Brain microvascular endothelial cell (primary cell): ENCODE measurements at regions not wholly inside any gene's neighbourhood (a gene's known extent, or its start where the extent isn't known, plus 50 kb on each side); places are given as distances from the start of the nearest gene placed in this dataset.
"Not testable (repeated sequence)": the region's sequence is repeated elsewhere in the genome, so short reads cannot be mapped to it uniquely, and the experiment has no call there.

Experiments
- DNase-seq: peaks from one replicate; pipeline ENCODE4 v3.0.0-alpha.2; 2020
- H3K27ac ChIP-seq: fragments of 250-450 bp; sonication (Bioruptor Pico); 2 replicates; pipeline ENCODE4 v1.5.1; 2020; ENCODE audit warnings: mild to moderate bottlenecking, moderate library complexity
- H3K27me3 ChIP-seq: fragments of 250-450 bp; sonication (Bioruptor Pico); replicated peaks from 2 replicates; pipeline ENCODE4 v1.5.1; 2020; ENCODE audit warnings: mild to moderate bottlenecking
- H3K36me3 ChIP-seq: fragments of 250-450 bp; sonication (Bioruptor Pico); replicated peaks from 2 replicates; pipeline ENCODE4 v1.5.1; 2020; ENCODE audit warnings: mild to moderate bottlenecking
- H3K4me3 ChIP-seq: 2 replicates; pipeline ENCODE4 v1.5.1; 2011; ENCODE audit warnings: low read depth, mild to moderate bottlenecking, control low read depth, low read length, moderate library complexity
- in situ Hi-C: cut with HindIII; loops from 2 replicates; pipeline ENCODE4 v1.10.0; 2017; ENCODE audit warnings: low sequenced_read_pairs, low pct_ligation_motif_present
- TF ChIP-seq, protein P1 (sequence below): IDR thresholded peaks from 2 replicates; pipeline ENCODE4 v1.5.1; 2011; ENCODE audit warnings: low read depth, mild to moderate bottlenecking, moderate library complexity, low read length, control low read depth, inconsistent platforms; ENCODE audit errors: missing control alignments

GRCh38 chr12:5280086-5280485 lies 151.8 kb upstream of the NTF3 start:
- Histone ChIP-seq H3K27ac (no peak overlapping the region), H3K4me3 (no peak overlapping the region), H3K36me3 (no peaks in the 10 kb centered on the region), H3K27me3 (no peaks in the 10 kb centered on the region)
- TF ChIP-seq, protein P1, sequence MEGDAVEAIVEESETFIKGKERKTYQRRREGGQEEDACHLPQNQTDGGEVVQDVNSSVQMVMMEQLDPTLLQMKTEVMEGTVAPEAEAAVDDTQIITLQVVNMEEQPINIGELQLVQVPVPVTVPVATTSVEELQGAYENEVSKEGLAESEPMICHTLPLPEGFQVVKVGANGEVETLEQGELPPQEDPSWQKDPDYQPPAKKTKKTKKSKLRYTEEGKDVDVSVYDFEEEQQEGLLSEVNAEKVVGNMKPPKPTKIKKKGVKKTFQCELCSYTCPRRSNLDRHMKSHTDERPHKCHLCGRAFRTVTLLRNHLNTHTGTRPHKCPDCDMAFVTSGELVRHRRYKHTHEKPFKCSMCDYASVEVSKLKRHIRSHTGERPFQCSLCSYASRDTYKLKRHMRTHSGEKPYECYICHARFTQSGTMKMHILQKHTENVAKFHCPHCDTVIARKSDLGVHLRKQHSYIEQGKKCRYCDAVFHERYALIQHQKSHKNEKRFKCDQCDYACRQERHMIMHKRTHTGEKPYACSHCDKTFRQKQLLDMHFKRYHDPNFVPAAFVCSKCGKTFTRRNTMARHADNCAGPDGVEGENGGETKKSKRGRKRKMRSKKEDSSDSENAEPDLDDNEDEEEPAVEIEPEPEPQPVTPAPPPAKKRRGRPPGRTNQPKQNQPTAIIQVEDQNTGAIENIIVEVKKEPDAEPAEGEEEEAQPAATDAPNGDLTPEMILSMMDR: no peak
- DNase-seq: no peak
- in situ Hi-C loops: no loop called here

DNA sequence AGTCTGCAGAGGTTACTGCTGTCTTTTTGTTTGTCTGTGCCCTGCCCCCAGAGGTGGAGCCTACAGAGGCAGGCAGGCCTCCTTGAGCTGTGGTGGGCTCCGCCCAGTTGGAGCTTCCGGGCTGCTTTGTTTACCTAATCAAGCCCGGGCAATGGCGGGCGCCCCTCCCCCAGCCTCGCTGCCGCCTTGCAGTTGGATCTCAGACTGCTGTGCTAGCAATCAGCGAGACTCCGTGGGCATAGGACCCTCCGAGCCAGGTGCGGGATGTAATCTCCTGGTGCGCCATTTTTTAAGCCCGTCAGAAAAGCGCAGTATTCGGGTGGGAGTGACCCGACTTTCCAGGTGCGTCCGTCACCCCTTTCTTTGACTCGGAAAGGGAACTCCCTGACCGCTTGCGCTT lies 141.5 kb upstream of the NTF3 start:
- in situ Hi-C loops, H3K27ac ChIP-seq, H3K4me3 ChIP-seq, H3K36me3 ChIP-seq, DNase-seq, H3K27me3 ChIP-seq: not testable (repeated sequence)

DNA sequence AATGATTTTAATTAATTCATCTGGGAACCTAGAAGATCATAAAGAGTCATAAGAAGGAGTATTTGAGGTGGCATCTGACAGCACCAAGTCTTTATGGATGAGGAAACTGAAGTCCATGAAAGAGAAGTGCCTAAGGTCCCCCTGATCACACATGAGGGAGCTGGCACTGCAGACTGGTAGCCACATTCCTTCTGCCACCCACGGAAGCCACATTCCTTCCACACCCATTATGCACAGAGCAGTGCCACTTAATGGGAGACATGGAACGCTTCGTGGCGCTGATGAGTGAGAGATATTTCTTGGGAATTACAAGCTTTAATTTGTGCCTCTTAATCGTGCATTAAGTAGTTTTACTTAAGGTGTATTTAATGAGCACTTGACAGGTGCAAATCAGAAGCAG lies 139.3 kb upstream of the NTF3 start:
- H3K36me3 ChIP-seq: no peaks in the 10 kb centered on the region
- in situ Hi-C loops: no loop called here
- no peak overlapping the region for H3K27ac ChIP-seq
- no peaks in the 10 kb centered on the region for H3K27me3 ChIP-seq
- no peak for DNase-seq
- TF ChIP-seq, protein P1: no peak
- H3K4me3 ChIP-seq: no peak overlapping the region

DNA sequence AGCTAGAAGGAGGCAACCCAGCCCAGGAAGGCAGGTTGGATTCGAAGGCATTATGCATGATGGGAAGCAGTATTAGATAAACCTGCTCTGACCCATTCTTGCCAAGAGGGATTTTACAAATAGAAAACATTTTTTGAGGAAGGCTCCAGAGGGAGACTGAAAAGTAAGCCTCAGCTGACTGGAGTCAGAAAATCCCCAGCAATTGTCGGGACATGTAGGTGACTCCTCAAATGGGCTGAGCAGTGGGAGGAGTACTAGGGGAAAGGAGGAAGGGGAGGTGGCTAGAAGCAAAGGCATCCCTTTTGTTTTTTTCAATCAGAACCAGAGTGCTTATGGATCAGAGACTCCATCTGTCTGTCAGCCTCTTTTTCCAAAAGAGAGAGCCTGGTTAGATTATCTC lies 138.1 kb upstream of the NTF3 start:
- DNase-seq: no peak
- no peak overlapping the region for H3K27ac ChIP-seq
- no peaks in the 10 kb centered on the region for H3K27me3 ChIP-seq
- no peaks in the 10 kb centered on the region for H3K36me3 ChIP-seq
- H3K4me3 ChIP-seq: no peak overlapping the region
- in situ Hi-C loops: no loop called here
- TF ChIP-seq, protein P1: no peak

- TF ChIP-seq, protein P1: no peak
- H3K27ac ChIP-seq: no peak overlapping the region
- in situ Hi-C loops: no loop called here
- no peak overlapping the region for H3K4me3 ChIP-seq
- H3K36me3 ChIP-seq: no peaks in the 10 kb centered on the region
- no peaks in the 10 kb centered on the region for H3K27me3 ChIP-seq
- DNase-seq: no peak
These were observed 137.4 kb upstream of the NTF3 start for GRCh38 chr12:5294274-5295070.

GRCh38 chr12:5295151-5295550 lies 136.8 kb upstream of the NTF3 start:
- H3K4me3 ChIP-seq: no peak overlapping the region
- in situ Hi-C loops: no loop called here
- H3K27me3 ChIP-seq: no peaks in the 10 kb centered on the region
- no peak overlapping the region for H3K27ac ChIP-seq
- DNase-seq: no peak
- no peaks in the 10 kb centered on the region for H3K36me3 ChIP-seq
- TF ChIP-seq, protein P1: no peak
